LNCAP (cell line): ENCODE measurements at regions not wholly inside any gene's neighbourhood (a gene's known extent, or its start where the extent isn't known, plus 50 kb on each side); places are given as distances from the start of the nearest gene placed in this dataset.
A peak's percentile ranks its signal among the peaks of the same experiment; 100 is the strongest.

Source experiments
- CTCF ChIP-seq: fragments of 450-650 bp; IDR thresholded peaks from 2 replicates; pipeline ENCODE4 v1.5.1; 2017; ENCODE audit warnings: mild to moderate bottlenecking

DNA sequence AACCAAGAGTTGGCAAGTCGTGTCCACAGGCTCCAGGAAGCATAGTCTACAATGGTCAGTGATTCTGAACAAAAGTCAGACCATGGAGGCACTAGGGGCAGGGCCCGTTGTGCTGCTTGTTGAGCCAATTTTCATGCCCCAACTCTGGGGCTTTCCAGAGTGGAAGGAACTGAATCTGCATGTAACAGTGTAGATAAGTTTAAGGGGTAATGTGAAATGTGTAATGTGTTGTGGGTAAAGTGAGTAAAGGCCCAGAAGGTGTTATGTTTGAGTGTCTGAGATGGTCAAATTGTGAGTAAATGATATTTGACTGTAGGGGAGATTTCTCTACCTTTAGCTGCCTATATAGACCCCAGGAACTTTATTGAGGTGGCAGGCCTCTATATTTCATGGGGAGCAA, 1336.5 kb upstream of the SLC39A10 start:
- no peak for TF ChIP-seq CTCF

DNA sequence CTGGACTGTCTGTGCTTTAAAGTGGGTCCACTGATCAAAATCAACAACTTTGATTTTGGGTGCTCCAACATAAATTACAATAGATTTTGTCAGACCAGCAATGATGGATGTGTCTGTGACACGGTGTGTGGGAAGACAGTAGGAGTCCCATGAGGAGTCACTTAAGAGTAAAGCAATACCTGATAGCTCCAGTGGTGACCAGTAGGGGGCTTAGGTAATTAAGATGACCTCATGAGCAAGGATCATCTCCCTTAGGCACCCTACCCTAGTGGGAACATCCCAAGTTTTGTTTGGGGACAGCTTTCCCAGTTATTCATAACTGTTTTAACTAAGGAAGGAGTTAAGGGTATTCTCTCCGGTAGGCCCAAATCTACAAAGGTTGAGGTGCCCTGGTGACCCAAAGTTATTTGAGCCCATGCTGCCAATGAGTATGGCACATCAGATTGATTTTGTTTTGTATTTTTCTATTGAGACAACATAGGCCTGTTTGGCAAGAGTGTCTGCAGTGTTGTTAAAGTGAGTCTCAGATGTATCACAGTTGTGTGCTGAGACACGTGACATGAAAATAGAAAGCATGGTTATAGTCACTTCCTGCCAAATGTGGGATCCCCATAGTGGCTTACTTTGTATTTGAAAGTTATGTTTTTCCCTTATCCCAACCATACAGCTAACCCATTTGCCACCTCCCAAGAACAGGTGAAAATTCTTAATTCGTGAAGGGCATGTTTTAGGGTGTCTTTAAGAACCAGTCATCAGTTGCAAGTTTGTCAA, 1337.6 kb upstream of the SLC39A10 start:
- TF ChIP-seq CTCF = peak; percentile 32; the same call in 1 of the 2 replicates

DNA sequence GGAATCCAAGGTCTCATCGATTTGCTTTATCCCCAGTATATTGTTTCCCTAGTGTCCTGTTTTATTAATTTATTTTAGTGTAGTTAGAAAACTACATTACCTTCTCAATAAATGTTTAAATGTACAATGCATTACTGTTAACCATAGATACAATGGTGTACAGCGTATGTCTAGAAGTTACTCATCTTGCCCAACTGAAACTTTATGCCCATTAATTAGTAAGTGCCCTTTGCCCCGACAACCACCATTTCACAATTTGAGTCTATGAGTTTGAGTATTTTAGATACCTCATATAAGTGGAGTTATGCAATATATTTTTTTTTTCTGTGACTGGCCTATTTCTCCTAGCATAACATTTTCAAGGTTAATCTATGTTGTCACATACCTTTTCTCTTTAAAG, 1343.0 kb upstream of the SLC39A10 start:
- no peak for TF ChIP-seq CTCF

- TF ChIP-seq CTCF = no peak
These were observed 1352.8 kb upstream of the SLC39A10 start for GRCh38 chr2:194304191-194304590.

DNA sequence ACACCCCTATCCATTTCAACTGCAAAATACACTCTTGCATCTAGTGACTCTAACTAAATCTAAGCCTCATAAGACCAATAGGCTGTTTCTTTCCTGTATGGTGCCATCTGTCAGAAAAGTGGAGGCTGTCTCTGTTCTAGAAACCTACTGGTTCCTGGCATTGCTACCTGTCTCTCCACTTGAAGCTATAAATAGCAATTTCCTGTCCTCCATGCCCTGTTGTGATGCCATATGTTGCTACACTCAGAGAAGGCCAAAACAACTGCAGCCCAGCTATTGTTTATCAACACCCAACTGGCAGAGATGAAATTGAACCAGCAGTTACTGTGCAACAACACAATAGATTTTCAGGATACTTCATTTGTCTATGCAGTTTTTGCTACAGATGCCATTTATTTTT, 1355.1 kb upstream of the SLC39A10 start:
- no peak for TF ChIP-seq CTCF

- TF ChIP-seq CTCF = no peak
These were observed 1362.9 kb upstream of the SLC39A10 start for GRCh38 chr2:194294156-194294555.

DNA sequence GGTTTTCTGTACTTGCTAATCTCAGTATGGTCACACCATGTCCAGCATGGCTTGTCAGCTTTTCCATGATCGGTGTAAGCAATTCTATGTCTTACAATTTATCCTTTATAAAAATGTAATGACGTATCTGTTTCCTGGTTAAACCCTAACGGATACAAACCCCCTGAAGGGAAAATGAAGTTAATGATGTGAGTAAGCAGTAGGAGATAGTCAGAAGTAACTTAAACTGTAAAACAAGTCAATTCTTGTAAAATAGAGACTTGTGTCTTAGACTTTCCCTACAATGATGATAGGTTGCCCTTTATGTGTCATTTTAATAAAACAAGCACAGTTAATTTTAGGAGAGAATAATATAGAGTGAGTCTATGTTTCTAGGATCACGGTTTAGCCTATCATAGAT, 1365.9 kb upstream of the SLC39A10 start:
- TF ChIP-seq CTCF = no peak
